AG04450 (cell line): ENCODE measurements at regions not wholly inside any gene's neighbourhood (a gene's known extent, or its start where the extent isn't known, plus 50 kb on each side); places are given as distances from the start of the nearest gene placed in this dataset.

Experiments used
- CTCF ChIA-PET: fragments of 300-600, 350-600 bp; formaldehyde crosslinking; extraction: SDS; loops from one replicate; lab custom pipeline; 2022; ENCODE audit warnings: antibody characterized with exemption, inconsistent platforms; lab: Charles Lee
- POLR2A ChIA-PET: fragments of 350-600 bp; formaldehyde crosslinking; extraction: SDS; loops from one replicate; lab custom pipeline; 2021; ENCODE audit warnings: antibody characterized with exemption, inconsistent platforms; lab: Yijun Ruan, JAX
- DNase-seq: peaks from one replicate; pipeline ENCODE4 v3.0.0-alpha.2; 2011; ENCODE audit warnings: low read depth, low spot score
- H3K27ac ChIP-seq: one replicate; pipeline ENCODE4 v1.5.1; 2012; ENCODE audit warnings: low read depth, low read length, control low read depth
- H3K27me3 ChIP-seq: one replicate; pipeline ENCODE4 v1.6.0; 2012; ENCODE audit warnings: low read length; ENCODE audit not compliant: control insufficient read depth, insufficient read depth
- H3K4me3 ChIP-seq: 2 replicates; pipeline ENCODE4 v1.5.1; 2011; ENCODE audit warnings: mild to moderate bottlenecking, low read depth, low read length, control low read depth
- H3K9me3 ChIP-seq: 2 replicates; pipeline ENCODE4 v1.5.1; 2012; ENCODE audit warnings: low read length; ENCODE audit not compliant: control insufficient read depth, insufficient read depth
- CTCF ChIP-seq: IDR thresholded peaks from 2 replicates; pipeline ENCODE4 v1.5.1; 2011; ENCODE audit warnings: low read depth, low read length, control low read depth, inconsistent platforms

GRCh38 chr1:192751260-192751659, 57.6 kb upstream of the RGS2 start:
- Histone ChIP-seq H3K27me3 (no peaks in the 10 kb centered on the region), H3K9me3 (peaks cover 5% of the 10 kb centered on the region; the same call in 1 of the 2 replicates), H3K27ac (no peak overlapping the region), H3K4me3 (no peak overlapping the region)
- CTCF ChIA-PET, result interaction anchor here (0.6 to 0.7 kb wide), 2 partner anchors 45 to 261 kb away, joined by 3 to 6 read pairs; no protein-coding TSS in a partner anchor
- POLR2A ChIA-PET, result no interaction called here
- no peak for DNase-seq
- no peak for TF ChIP-seq CTCF

GRCh38 chr1:192756314-192756713, 52.5 kb upstream of the RGS2 start:
- Histone ChIP-seq H3K27me3 (no peaks in the 10 kb centered on the region), H3K27ac (no peak overlapping the region), H3K4me3 (no peak overlapping the region), H3K9me3 (peaks cover 2% of the 10 kb centered on the region; the same call in 1 of the 2 replicates)
- CTCF ChIA-PET, result no interaction called here
- POLR2A ChIA-PET, result no interaction called here
- no peak for DNase-seq
- TF ChIP-seq CTCF, result no peak

GRCh38 chr1:192756847-192757246, 52.0 kb upstream of the RGS2 start:
- CTCF ChIA-PET, result no interaction called here
- no peak for DNase-seq

GRCh38 chr1:192758492-192758891, 50.3 kb upstream of the RGS2 start:
- H3K27me3 ChIP-seq, result no peaks in the 10 kb centered on the region
- no peak for TF ChIP-seq CTCF
- POLR2A ChIA-PET, result no interaction called here
- CTCF ChIA-PET, result no interaction called here
- H3K27ac ChIP-seq, result no peak overlapping the region
- no peak overlapping the region for H3K4me3 ChIP-seq
- DNase-seq, result no peak
- no peaks in the 10 kb centered on the region for H3K9me3 ChIP-seq

More at GRCh38 chr1:192756847-192757246, 52.0 kb upstream of the RGS2 start:
- Histone ChIP-seq H3K4me3 (no peak overlapping the region), H3K27me3 (no peaks in the 10 kb centered on the region), H3K27ac (no peak overlapping the region), H3K9me3 (no peaks in the 10 kb centered on the region)
- POLR2A ChIA-PET, result no interaction called here
- no peak for TF ChIP-seq CTCF
